Fibroblast of skin of right biceps (primary cell): ENCODE measurements at regions not wholly inside any gene's neighbourhood (a gene's known extent, or its start where the extent isn't known, plus 50 kb on each side); places are given as distances from the start of the nearest gene placed in this dataset.
"Not testable (repeated sequence)": the region's sequence is repeated elsewhere in the genome, so short reads cannot be mapped to it uniquely, and the experiment has no call there.

Experiments used
- DNase-seq: peaks from one replicate; pipeline ENCODE4 v3.0.0-alpha.2; 2013

DNA sequence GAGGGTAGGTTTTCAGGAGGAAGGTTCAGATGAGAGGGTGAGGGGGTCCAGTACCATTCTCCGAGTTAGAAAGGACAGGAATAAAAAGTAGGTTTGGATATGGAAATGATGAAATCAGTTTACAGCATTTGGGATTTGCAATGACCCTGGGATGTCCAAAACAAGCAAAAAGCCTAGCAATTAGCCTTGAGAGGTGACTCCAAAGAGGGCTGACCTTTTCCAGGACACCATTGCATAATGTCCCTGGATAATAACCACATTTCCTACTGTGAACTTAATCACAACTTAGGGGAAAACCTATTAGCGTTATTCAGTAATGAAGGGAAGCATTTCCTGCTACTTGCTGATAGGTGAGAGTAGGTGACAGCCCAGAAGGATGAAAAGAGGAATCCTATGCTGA lies 101.4 kb upstream of the ARHGAP42 start:
- DNase-seq = no peak

DNA sequence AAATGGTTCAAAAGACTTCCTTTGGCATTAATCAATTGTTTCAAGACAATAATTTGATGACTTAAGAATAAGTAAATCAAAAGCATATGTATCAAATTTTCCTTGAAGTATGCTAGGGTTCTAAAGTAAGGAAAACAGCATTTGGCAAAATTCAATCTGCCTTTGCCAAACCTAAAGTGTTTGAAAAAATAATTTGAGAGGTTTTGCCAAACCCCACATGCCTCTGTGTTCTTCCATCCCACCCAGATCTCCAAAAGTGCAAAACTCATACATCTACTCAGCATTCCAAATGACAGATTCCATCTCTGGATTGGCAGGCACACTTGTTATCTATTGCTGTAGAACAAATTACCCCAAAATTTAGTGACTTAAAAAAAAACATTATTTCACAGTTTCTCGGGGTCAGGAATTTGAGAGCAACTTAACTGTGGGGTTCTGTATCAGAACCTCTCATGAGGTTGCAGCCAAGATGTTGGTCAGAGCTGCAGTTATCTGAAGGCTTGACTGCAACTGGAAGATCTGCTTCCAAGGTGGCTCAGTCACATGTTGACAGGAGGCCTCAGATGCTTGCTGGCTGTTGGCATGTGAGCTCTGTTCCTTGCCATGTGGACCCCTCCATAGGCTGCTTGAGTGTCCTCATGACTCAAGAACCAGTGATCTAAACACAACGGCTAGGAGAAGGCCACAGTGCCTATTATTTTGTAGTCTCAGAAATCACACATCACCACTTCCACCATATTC lies 100.6 kb upstream of the ARHGAP42 start:
- no peak for DNase-seq

- no peak for DNase-seq
Measured at GRCh38 chr11:100592619-100593260, 94.3 kb upstream of the ARHGAP42 start.

- no peak for DNase-seq
Measured at GRCh38 chr11:100593291-100593690, 93.8 kb upstream of the ARHGAP42 start.

DNA sequence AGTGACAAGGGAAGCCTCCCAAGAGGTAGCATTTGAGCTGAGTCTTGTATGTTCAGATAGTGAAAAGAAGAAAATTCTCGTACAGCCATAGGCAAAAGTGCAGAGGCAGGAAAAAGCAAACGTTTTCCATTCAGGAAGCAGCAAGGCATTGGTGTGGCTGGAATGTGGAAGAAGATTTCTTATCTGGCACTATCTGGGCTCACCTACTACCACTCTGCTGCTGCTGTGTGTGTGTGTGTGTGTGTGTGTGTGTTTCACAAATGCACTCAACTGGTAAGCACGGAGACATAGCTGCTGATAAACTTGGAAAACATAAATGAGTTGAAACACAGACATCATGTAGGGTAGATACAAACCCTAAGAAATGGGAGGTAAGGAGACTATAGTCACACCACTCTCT lies 92.8 kb upstream of the ARHGAP42 start:
- no peak for DNase-seq

- no peak for DNase-seq
Measured at GRCh38 chr11:100600941-100601340, 86.1 kb upstream of the ARHGAP42 start.

GRCh38 chr11:100602716-100603115 lies 84.4 kb upstream of the ARHGAP42 start:
- DNase-seq = peak; percentile 16

- not testable (repeated sequence) for DNase-seq
Measured at GRCh38 chr11:100607761-100608160, 79.3 kb upstream of the ARHGAP42 start.

DNA sequence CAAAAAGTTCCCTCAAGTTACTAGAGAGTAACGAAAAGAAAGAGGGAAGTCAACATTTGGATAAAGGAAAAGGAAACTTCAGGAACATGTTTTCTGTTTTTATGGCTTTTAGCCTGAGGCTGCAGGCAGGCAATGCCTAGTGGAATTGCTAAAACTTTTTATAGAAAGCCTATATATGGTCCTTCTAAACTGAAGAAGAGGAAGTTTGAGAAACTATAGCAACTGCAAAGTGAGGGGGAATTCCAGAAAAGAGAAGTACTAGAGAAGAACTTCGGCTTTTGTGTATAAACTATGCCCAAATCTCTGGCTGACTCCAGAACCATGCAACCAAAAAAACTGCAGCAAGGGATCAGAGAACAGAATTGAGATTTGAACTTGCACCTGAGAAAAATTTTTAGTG lies 74.3 kb upstream of the ARHGAP42 start:
- DNase-seq = no peak

- peak; percentile 7 for DNase-seq
Measured at GRCh38 chr11:100618914-100619313, 68.2 kb upstream of the ARHGAP42 start.

- peak; percentile 55 for DNase-seq
Measured at GRCh38 chr11:100619484-100619883, 67.6 kb upstream of the ARHGAP42 start.

- no peak for DNase-seq
Measured at GRCh38 chr11:100622404-100622803, 64.7 kb upstream of the ARHGAP42 start.

DNA sequence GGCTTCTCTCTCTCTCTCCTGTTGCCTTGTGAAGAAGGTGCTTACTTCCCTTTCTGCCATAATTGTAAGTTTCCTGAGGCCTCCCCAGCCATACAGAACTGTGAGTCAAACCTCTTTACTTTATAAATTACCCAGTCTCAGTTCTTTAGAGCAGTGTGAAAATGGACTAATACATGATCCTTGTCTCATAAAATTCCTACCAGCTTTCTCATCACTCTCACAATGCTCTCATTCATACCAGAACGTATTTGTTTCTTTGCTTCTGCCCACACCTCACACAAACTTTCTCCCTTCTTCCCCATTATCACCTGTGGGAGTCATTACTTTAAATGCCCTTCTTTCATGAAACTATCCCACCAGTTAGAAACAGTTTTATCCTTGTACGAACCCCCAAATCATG lies 62.7 kb upstream of the ARHGAP42 start:
- peak; percentile 8 for DNase-seq

DNA sequence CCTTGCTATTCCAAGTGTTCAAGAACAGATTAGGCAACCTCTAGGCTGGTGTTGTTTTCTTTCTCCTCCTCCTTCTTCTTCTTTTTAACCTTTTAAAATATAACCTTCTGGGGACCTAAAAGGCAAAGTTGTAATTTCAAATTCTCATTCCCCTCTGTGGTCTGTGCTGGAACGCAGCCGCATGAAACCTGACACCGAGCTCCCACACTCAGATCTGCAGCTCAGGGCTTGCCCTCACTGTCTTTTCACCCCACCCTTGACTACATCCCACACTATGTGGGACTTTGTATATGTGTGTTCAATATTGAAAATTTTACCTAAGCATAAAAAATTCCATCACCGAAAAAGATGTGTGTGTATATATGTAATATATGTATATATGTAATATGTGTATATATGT lies 62.0 kb upstream of the ARHGAP42 start:
- peak; percentile 43 for DNase-seq

DNA sequence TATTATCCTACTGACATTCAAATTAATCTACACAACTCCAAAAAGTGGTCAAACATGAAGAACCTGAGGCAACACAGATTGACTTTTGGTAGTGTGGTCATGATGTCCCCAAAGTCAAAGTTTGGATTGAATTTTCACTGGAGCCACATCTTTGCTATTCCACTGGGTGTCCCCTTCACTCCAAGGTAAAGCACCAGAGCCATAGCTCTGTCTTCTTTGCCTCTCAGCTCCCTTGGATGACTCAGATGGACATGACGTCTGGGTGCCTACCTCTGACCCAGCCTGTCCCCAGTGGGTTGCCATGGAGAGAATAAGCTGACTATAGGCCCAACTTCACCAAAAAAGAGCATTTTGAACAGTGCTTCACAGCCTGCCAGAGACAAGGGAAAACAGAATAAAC lies 57.4 kb upstream of the ARHGAP42 start:
- DNase-seq = no peak

GRCh38 chr11:100630898-100631297 lies 56.2 kb upstream of the ARHGAP42 start:
- DNase-seq = no peak

DNA sequence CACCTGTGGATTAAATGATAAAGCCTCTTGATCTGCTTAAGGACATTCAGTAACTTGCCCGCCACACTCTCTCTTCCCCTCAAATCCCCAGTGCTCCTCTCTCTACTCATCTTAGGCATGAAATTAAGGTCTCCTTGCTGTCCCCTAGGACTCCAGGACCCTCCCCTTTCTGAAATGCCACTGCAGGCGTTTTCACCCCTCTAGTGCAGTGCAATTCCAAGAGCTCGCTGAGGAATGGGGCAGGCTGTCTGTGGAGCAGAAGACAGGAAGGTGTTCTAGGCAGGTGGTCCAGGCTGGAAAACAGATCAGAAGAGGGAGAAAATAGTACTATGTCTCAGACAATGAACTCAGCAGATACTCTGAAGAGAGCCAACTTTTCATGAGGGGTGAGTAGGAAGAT lies 55.8 kb upstream of the ARHGAP42 start:
- no peak for DNase-seq

GRCh38 chr11:100632941-100633452 lies 54.1 kb upstream of the ARHGAP42 start:
- peak; percentile 32 for DNase-seq

DNA sequence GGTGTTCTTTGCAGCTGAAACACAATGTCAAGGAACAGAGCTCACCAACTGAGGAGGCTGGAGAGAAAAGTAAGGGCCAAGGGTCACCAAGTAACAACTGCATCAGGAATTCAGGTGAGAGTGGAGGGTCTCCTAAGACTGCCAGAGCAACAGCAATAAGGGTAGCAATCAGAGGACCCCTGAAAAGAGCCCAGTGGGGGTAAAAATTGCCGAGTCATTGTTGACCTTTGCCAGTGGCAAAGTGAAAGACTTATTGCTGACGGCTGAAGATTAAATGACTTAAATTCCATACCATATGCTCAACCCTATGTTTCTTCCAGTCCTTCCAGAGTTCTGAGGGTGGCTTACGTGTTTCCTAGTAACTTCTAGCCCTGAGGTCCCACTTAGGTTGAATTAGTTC lies 51.9 kb upstream of the ARHGAP42 start:
- DNase-seq = no peak

- no peak for DNase-seq
Measured at GRCh38 chr11:100636536-100636935, 50.6 kb upstream of the ARHGAP42 start.
